Neural progenitor cell (in vitro differentiated cells): ENCODE measurements at regions not wholly inside any gene's neighbourhood (a gene's known extent, or its start where the extent isn't known, plus 50 kb on each side); places are given as distances from the start of the nearest gene placed in this dataset.

Source experiments
- CTCF ChIP-seq: fragments of 200-600 bp; sonication (generic); IDR thresholded peaks from 2 replicates; pipeline ENCODE4 v1.5.1; 2017; ENCODE audit warnings: antibody characterized with exemption, mild to moderate bottlenecking
- EZH2 ChIP-seq: fragments of 200-600 bp; sonication (generic); IDR thresholded peaks from 2 replicates; pipeline ENCODE4 v1.6.1; 2017; ENCODE audit warnings: antibody characterized with exemption, mild to moderate bottlenecking, moderate library complexity
- EZH2phosphoT487 ChIP-seq: fragments of 200-600 bp; sonication (generic); IDR thresholded peaks from 2 replicates; pipeline ENCODE4 v1.6.1; 2017; ENCODE audit warnings: antibody characterized with exemption

GRCh38 chr12:71057330-71057729 lies 100.5 kb downstream of the TSPAN8 start:
- TF ChIP-seq CTCF: no peak
- no peak for TF ChIP-seq EZH2
- TF ChIP-seq EZH2phosphoT487: no peak
